Anterior cingulate cortex (tissue), 58 donors: ENCODE measurements at regions not wholly inside any gene's neighbourhood (a gene's known extent, or its start where the extent isn't known, plus 50 kb on each side); places are given as distances from the start of the nearest gene placed in this dataset.
"Not testable (repeated sequence)": the region's sequence is repeated elsewhere in the genome, so short reads cannot be mapped to it uniquely, and the experiment has no call there.

Source experiments
- DNase-seq, 58 donors: peaks; one replicate each; lab custom pipeline; 2025; lab: John Stamatoyannopoulos, UW

DNA sequence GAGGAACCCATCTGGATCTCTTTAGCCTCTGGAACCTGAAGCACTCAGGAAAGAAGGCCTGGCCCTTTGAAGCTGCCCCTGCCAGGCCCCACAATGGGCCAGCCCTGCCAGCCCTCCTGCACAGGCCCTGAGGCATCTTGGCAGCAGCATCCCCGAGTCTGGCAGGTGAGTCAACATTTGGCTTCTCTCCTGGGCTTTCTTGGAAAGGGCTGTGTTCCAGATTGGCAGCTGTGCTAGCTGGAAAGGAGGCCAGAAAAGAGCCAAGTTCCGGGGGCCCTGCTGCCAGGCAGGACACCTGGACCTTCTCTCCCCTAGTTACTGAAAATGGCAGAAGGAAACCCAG is 187.2 kb downstream of the SHQ1 start:
- DNase-seq: peak in 44 of 58 donors; percentile 7 to 79 (median 33)

- DNase-seq: no peak
Observed at GRCh38 chr3:72660270-72661114, 187.8 kb downstream of the SHQ1 start.

- DNase-seq: no peak
Observed at GRCh38 chr3:72659596-72659995, 188.6 kb downstream of the SHQ1 start.

DNA sequence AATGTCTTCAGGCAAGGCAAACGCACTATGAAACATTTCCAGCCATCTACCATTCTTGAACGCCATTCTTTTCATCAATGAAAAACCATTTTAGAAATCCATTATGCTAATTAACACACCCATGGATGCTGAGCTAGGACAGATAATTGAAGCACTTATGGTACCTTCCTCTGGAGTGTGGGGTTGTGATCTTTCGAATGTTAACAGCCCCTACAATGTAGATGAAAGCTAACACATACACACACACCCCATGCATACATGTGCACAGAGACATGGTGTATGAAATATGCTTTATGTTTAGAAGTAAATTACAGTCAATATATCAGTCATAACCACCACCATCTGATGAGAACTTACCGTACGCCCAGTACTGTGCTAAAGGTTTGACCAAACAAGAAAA is 189.1 kb downstream of the SHQ1 start:
- DNase-seq: no peak

GRCh38 chr3:72658466-72659100 is 189.7 kb downstream of the SHQ1 start:
- DNase-seq: no peak

GRCh38 chr3:72657666-72658065 is 190.6 kb downstream of the SHQ1 start:
- peak in 5 of 58 donors; percentile 16 to 31 (median 20) for DNase-seq

- peak in 3 of 58 donors; percentile 4 to 8 (median 7) for DNase-seq
Observed at GRCh38 chr3:72655723-72656122, 192.5 kb downstream of the SHQ1 start.

- DNase-seq: peak in 32 of 58 donors; percentile 6 to 56 (median 21)
Observed at GRCh38 chr3:72655131-72655551, 193.1 kb downstream of the SHQ1 start.

DNA sequence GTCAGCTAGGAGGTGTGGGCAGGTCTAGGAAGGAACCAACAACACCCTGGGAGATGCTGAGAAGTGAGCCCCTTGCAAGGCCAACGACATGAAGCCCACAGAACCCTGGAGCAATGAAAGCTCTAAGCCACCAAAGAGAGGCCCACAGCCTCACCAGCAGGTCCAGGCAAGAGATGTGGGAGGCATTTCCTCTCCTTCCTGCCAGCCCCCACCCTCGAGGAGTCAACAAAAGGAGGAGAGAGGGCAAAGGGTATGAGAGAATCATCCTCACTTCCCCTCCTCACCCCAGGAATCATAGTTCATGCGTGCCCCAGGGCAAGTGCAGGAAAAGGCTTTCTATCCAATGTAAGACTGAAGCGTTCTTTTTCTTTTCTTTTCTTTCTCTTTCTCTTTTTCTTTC is 195.8 kb downstream of the SHQ1 start:
- no peak for DNase-seq

DNA sequence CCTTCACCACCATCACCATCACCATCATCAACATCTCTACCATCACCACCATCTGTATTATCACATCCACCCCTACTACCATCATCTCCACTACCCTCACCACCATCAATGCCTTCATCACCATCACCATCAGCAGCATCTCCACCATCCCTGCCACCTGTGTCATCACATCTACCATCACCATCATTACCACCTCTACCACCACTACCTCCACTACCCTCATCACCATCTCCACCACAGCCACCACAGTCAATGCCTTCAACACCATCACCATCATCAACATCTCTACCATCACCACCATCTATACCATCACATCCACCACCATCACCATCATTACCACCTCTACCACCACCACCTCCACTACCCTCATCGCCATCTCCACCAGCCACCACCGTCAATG is 196.7 kb downstream of the SHQ1 start:
- no peak for DNase-seq

GRCh38 chr3:72646263-72646662 is 202.0 kb downstream of the SHQ1 start:
- DNase-seq: no peak

DNA sequence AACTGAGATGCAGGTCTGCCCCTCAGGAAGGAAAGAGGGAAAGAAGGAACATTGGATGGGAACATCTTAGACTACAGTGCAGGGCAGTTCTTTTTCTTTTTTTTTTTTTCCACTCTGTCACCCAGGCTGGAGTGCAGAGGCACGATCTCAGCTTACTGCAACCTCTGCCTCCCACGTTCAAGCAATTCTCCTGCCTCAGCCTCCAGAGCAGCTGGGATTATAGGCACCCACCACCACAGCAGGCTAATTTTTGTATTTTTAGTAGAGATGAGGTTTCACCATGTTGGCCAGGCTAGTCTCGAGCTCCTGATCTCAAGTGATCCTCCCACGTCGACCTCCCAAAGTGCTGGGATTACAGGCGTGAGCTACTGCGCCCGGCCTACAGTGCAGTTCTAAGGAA is 204.6 kb downstream of the SHQ1 start:
- DNase-seq: not testable (repeated sequence)

DNA sequence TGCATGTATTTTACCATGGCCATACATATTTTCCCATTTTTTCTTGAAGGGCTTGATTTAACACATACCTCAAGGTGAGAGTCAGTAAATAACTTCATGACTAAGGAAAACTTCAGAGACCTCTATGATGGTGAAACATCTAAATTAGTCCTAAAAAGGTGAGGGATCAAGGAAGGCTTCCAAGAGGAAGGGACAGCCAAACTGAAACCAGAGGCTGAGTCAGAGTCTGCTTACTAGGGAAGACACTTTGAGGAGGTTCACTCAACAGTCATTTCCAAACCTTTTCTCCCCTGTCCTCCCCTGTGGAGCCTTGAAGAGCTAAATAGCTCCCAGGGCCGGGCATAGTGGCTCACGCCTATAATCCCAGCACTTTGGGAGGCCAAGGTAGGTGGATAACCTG is 206.6 kb downstream of the SHQ1 start:
- DNase-seq: no peak

DNA sequence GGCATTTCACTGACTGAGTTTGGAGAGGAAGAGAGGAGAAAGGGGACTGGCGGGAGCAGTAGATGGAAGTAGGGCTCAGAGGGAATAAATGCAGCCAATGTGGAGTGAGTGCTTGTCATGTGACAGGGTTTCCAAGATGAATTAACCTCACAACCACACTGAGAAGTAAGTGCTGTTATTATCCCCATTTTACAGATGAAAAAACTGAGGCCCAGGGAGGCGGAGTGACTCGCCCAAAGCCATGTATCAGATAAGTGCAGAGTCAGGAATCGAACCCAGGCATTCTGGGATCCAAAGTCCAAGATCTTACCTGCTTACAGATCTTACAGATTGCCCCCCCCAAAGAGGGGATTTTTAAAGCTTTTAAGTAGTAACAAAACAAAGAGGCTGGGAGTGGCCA is 207.2 kb downstream of the SHQ1 start:
- no peak for DNase-seq

- no peak for DNase-seq
Observed at GRCh38 chr3:72636969-72637597, 211.2 kb downstream of the SHQ1 start.

DNA sequence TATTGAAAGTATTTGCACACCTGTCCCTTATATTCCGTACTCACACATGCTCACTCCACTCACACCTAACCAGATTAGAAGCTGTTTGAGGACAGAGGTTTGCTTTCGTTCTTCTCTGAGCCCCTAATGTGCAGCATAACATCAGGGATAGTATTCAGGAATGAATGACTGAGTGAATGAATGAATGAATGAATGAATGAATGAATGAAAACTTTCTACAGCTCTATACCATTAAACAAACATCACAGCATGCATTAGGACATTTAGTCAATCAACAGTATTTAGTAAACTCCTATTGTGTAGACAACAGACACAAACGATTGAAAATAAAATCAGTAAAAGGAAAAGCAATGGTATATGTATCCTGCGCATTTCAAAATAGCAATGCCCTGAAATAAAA is 212.7 kb downstream of the SHQ1 start:
- DNase-seq: no peak

DNA sequence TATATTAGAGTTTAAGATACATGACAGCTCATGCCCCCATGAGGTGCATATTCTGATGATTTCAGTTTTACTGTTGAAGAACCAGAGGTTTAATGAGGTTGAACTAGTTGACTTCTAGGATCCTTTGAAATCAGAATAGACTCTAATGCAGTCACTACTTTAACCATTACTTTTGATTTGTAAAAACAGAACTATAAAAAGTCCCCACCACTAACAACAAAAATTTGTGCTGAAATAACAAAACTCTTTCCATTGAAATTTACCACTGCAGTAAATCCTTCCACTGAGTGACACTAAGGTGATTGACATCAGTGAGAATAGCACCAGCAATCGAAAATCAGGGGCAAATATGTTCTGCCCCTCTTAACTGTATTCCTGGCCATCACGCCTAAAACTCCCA is 214.1 kb downstream of the SHQ1 start:
- DNase-seq: no peak

- no peak for DNase-seq
Observed at GRCh38 chr3:72633534-72633933, 214.7 kb downstream of the SHQ1 start.

DNA sequence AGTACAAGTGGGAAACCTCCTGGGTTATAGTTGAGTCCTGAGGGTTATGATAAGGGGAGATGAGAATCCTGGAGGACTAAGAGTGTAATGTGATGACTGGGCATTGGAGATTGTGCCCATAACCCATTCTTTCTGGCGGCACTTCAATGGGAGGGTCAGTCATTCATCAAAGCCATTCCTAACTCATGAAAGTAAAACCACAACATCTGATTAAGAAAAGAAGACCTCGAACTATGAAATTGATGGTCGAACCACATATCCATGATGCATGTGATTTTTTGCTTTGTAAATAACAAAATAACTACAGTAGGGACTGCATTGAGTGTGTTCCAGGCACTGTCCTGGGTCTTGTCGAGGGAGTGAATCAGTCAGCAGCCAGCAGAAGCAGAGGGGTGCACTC is 215.1 kb downstream of the SHQ1 start:
- DNase-seq: no peak

GRCh38 chr3:72632129-72632528 is 216.1 kb downstream of the SHQ1 start:
- DNase-seq: no peak

DNA sequence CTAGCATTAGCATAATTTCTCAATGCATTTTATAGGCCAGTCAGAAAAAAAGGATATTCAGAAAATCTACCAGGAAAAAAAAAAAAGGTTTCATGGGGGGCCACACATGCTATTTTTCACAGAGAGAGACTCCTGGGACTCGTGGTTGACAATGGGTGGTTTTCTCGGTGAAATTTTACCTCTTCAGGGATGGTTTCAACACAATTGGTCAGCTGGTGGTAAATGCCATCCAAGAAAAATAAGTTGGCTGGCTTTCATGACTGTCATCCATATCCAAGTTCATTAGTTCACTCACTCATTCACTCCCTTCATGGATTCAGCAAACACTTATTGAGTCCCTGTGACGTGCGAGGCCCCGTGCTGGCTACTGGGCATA is 217.3 kb downstream of the SHQ1 start:
- no peak for DNase-seq
